RWPE1 (cell line): ENCODE measurements at regions not wholly inside any gene's neighbourhood (a gene's known extent, or its start where the extent isn't known, plus 50 kb on each side); places are given as distances from the start of the nearest gene placed in this dataset.

Experiments
- CTCF ChIA-PET: fragments of 350-600 bp; sonication (Branson Sonifier 250); formaldehyde crosslinking; extraction: SDS; loops from one replicate; lab custom pipeline; 2021; lab: Yijun Ruan, JAX
- POLR2A ChIA-PET: fragments of 400-600 bp; formaldehyde crosslinking; extraction: SDS; loops from one replicate; lab custom pipeline; 2020; ENCODE audit warnings: antibody characterized with exemption; ENCODE audit not compliant: low non-redundant PET; lab: Yijun Ruan, JAX
- DNase-seq: peaks from one replicate; pipeline ENCODE4 v3.0.0; 2012; ENCODE audit warnings: low spot score
- H3K27ac ChIP-seq: fragments of 450-650 bp; 2 replicates; pipeline ENCODE4 v1.5.1; 2017
- TF ChIP-seq, protein P1 (sequence below): fragments of 450-650 bp; conservative IDR thresholded peaks from 2 replicates; pipeline ENCODE4 v1.5.1; 2017; ENCODE audit warnings: low read depth, mild to moderate bottlenecking

DNA sequence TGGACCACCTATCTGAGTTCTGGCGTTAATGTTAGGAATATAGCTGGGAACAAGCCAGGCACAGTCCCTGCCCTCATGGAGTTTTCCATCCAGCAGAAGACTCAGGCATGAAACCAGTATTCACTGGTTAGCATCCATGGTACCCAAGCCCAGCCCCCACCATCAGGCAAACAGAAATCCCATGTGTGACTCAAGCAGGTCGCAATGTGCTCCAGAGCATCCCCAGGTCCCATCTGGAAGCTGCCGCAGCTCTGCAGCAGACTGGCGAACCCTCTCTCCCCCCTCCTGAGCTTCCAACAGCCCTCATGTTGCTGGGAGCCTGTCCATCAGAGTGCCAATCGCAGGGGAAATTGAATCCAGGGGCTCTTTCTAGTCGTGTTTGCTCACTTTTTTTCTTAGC is 174.2 kb downstream of the RRAGC start:
- DNase-seq: no peak
- ChIA-PET CTCF (interaction anchor here (0.6 kb wide), 2 partner anchors 99 to 767 kb away, joined by 3 to 6 read pairs; no protein-coding TSS in a partner anchor), POLR2A (no interaction called here)
- TF ChIP-seq, protein P1, sequence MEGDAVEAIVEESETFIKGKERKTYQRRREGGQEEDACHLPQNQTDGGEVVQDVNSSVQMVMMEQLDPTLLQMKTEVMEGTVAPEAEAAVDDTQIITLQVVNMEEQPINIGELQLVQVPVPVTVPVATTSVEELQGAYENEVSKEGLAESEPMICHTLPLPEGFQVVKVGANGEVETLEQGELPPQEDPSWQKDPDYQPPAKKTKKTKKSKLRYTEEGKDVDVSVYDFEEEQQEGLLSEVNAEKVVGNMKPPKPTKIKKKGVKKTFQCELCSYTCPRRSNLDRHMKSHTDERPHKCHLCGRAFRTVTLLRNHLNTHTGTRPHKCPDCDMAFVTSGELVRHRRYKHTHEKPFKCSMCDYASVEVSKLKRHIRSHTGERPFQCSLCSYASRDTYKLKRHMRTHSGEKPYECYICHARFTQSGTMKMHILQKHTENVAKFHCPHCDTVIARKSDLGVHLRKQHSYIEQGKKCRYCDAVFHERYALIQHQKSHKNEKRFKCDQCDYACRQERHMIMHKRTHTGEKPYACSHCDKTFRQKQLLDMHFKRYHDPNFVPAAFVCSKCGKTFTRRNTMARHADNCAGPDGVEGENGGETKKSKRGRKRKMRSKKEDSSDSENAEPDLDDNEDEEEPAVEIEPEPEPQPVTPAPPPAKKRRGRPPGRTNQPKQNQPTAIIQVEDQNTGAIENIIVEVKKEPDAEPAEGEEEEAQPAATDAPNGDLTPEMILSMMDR: no peak
- H3K27ac ChIP-seq: no peak overlapping the region

DNA sequence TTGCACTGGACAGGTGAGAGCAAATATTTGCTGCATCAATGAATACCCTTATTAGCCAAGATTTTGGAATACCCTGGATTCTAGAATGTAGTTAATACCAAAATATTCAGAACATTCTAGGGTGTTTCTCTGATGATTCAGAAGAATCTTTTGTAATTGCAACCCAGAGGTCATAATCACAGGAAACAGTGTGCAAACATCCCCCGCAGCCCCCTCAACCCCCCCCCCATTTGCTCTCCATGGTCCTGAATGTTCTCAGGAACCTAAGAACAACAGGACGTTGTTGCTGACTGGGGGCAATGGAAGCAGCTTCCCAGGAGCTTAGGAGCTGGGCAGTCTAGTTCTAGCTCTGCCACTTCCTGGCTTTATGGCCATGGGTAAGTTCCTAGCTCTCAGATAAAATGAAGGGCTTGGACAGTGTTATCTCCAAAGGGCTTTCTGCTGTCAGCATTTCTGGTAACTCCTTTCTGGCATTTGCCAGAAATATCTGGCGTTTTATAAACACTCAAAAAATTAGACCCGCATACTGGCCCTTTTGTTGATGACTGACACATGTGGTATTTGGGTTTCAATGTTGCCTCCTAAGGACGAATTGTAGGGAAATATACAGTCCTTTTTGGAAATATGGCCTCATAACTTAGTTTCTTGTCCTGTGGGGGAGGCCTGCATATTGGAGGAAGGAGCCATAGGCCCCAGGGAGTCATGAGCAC is 178.6 kb downstream of the RRAGC start:
- DNase-seq: peak; percentile 39
- TF ChIP-seq, protein P1: no peak
- ChIA-PET CTCF (no interaction called here), POLR2A (no interaction called here)
- H3K27ac ChIP-seq: no peak overlapping the region

DNA sequence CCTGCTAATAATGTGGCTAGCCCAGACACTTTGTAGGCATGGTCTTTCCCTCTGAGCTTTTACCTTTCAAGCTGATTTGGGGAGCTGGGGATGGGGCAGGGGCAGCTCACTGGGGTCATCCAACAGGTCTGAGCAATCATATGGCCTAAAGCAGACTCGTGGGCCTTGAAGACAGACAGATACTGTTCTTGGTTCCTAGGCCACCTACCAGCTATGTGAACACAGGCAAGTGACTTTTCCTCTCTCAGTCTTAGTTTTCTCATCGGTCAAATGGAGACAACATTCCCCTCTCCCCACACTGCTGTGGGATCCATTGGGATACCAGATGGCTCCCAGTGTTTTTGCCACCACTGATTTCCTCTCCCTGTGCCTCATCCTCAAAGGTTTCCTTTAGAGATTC is 181.8 kb downstream of the RRAGC start:
- TF ChIP-seq, protein P1: no peak
- ChIA-PET CTCF (no interaction called here), POLR2A (no interaction called here)
- no peak overlapping the region for H3K27ac ChIP-seq
- DNase-seq: no peak

DNA sequence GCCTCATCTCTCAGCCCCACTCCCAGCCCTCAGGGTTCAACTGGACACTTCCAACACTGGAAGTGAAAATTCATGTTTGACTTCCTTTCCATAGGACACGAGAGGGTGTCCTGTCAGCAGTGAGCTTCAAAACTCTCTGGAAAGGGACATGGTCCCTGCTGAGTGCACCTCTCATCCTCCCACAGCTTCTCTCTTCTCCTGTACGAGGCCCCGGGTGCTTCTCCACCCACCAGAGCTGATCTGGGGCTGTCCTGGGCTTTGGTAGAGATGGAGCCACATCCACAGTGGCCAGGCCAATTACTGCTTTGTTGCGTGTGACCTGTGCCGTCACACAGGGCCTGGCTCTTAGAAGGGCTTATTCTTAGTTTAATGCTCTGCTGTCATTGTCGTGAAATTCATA is 182.3 kb downstream of the RRAGC start:
- TF ChIP-seq, protein P1: no peak
- ChIA-PET POLR2A (no interaction called here), CTCF (no interaction called here)
- DNase-seq: no peak
- no peak overlapping the region for H3K27ac ChIP-seq

DNA sequence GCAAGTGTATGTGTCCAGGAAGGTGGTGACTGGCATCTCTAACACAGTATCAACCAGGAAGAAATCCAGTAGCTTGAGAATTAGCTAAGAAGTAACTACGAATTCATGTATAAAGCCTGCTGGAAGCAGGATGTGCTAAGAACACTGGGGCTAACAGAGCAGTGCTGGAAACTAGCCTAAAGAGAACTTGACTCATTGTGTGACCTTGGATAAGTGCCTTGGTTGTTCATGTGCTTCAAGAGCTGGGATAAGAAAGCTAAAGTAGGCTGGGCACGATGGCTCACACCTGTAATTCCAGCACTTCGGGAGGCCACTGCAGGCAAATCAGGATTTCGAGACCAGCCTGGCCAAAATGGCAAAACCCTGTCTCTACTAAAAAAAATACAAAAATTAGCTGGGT is 186.9 kb downstream of the RRAGC start:
- DNase-seq: no peak
- no peak overlapping the region for H3K27ac ChIP-seq
- TF ChIP-seq, protein P1: no peak
- CTCF ChIA-PET: interaction anchor here (0.6 kb wide), 1 partner anchor 23 kb away, joined by 3 read pairs; no protein-coding TSS in a partner anchor
- POLR2A ChIA-PET: no interaction called here

DNA sequence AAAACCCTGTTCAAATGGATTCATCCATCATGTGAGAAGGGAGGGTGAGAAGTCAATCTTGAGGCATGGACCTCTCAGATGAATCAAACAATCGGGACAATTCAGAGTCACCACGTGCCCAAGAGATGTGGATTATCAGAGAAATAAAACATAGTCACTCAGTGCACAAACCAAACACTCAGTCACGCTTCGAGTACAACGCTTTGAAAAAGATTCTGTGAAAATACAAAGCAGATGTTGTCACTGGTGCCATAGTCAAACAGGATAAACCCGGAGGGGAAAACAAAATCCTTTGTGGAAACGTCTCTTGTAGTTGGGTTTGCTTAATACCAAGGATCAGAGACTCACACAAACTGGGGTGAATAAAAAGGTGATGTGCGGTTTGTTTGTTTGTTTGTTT is 188.4 kb downstream of the RRAGC start:
- no peak overlapping the region for H3K27ac ChIP-seq
- POLR2A ChIA-PET: no interaction called here
- TF ChIP-seq, protein P1: no peak
- CTCF ChIA-PET: no interaction called here
- DNase-seq: no peak
